Gastrocnemius medialis (tissue), 4 donors: ENCODE measurements at regions not wholly inside any gene's neighbourhood (a gene's known extent, or its start where the extent isn't known, plus 50 kb on each side); places are given as distances from the start of the nearest gene placed in this dataset.

ENCODE experiments used
- ATAC-seq, 2 donors: fragments of 150-250 bp; one replicate each; pipeline ENCODE4 v1.9.1; 2016
- DNase-seq, 2 donors: peaks; one replicate each; pipeline ENCODE4 v3.0.0-alpha.2; 2019
- H3K27ac ChIP-seq, 4 donors: fragments of 200-600 bp; sonication (generic); 1 replicate in 1 of 4; 2 replicates in 3 of 4; pipeline ENCODE4 v1.5.1; 2016 to 2018; ENCODE audit warnings: mild to moderate bottlenecking in 2 of 4, moderate library complexity in 1 of 4
- H3K27me3 ChIP-seq, 3 donors: fragments of 200-600 bp; sonication (generic) in 2 of 3; 1 replicate in 1 of 3; 2 replicates in 2 of 3; pipeline versions ENCODE4 v1.5.1 to v1.6.0; 2016 to 2019; ENCODE audit warnings: mild to moderate bottlenecking in 1 of 3, moderate library complexity in 1 of 3
- H3K36me3 ChIP-seq, 2 donors: fragments of 200-600 bp; sonication (generic) in 1 of 2; one replicate each; pipeline ENCODE4 v1.5.1; 2017 to 2018
- H3K4me1 ChIP-seq, 2 donors: fragments of 200-600 bp; sonication (generic) in 1 of 2; one replicate each; pipeline ENCODE4 v1.5.1; 2016 to 2017; ENCODE audit warnings: mild to moderate bottlenecking in 2 of 2
- H3K4me3 ChIP-seq, 4 donors: fragments of 200-600 bp; sonication (generic) in 3 of 4; 1 replicate in 1 of 4; 2 replicates in 3 of 4; pipeline ENCODE4 v1.5.1; 2016 to 2019; ENCODE audit warnings: mild to moderate bottlenecking in 2 of 4
- H3K9me3 ChIP-seq, 3 donors: fragments of 200-600 bp; sonication (generic) in 2 of 3; 1 replicate in 1 of 3; 2 replicates in 2 of 3; pipeline ENCODE4 v1.5.1; 2016 to 2019
- CTCF ChIP-seq, 5 experiments: fragments of 450-650 bp in 3 of 5; fragments of 200-600 bp in 2 of 5; sonication (generic) in 2 of 5; IDR thresholded peaks in 4 of 5; conservative IDR thresholded peaks in 1 of 5; 1 replicate in 4 of 5; 2 replicates in 1 of 5; pipeline ENCODE4 v1.5.1; 2016 to 2019; ENCODE audit warnings: antibody characterized with exemption in 5 of 5, mild to moderate bottlenecking in 3 of 5, moderate library complexity in 3 of 5
- POLR2A ChIP-seq, 2 donors: fragments of 450-650 bp; IDR thresholded peaks; one replicate each; pipeline ENCODE4 v1.6.1; 2017; ENCODE audit warnings: antibody characterized with exemption in 2 of 2, mild to moderate bottlenecking in 2 of 2, moderate library complexity in 2 of 2
- in situ Hi-C, 4 donors: fragments of 200-750 bp; cut with MboI; loops; one replicate each; pipeline versions ENCODE4 v1.15.0 to v1.8.0; 2017; ENCODE audit warnings: low sequenced_read_pairs in 4 of 4
- intact Hi-C: fragments of 100-400 bp; cut with DNase I; formaldehyde crosslinking; loops from one replicate; pipeline ENCODE4 v1.15.1; 2023; ENCODE audit warnings: low total_unique reads

- no peak for ATAC-seq
- intact Hi-C loops, result no loop called here
- in situ Hi-C loops, result no loop called here
Measured at GRCh38 chr13:78820541-78820940, 161.6 kb upstream of the OBI1 start.

GRCh38 chr13:78816592-78816991 is 157.6 kb upstream of the OBI1 start:
- Histone ChIP-seq H3K27ac (no peak overlapping the region), H3K4me3 (no peak overlapping the region), H3K36me3 (no peaks in the 10 kb centered on the region), H3K4me1 (no peaks in the 10 kb centered on the region), H3K27me3 (no peaks in the 10 kb centered on the region), H3K9me3 (no peaks in the 10 kb centered on the region)
- ATAC-seq, result no peak
- TF ChIP-seq CTCF (IDR thresholded peaks at IDR 0.05 in 4 of 5, conservative IDR thresholded peaks at IDR 0.05 in 1 of 5), result no peak
- TF ChIP-seq POLR2A (IDR thresholded peaks at IDR 0.05), result no peak
- in situ Hi-C loops, result no loop called here
- intact Hi-C loops, result no loop called here
- DNase-seq, result no peak

More at GRCh38 chr13:78820541-78820940, 161.6 kb upstream of the OBI1 start:
- Histone ChIP-seq H3K9me3 (no peaks in the 10 kb centered on the region), H3K4me1 (no peaks in the 10 kb centered on the region), H3K36me3 (no peaks in the 10 kb centered on the region), H3K27ac (no peak overlapping the region), H3K27me3 (no peaks in the 10 kb centered on the region), H3K4me3 (no peak overlapping the region)
- no peak for DNase-seq
- TF ChIP-seq CTCF (IDR thresholded peaks at IDR 0.05 in 4 of 5, conservative IDR thresholded peaks at IDR 0.05 in 1 of 5) (no peak), POLR2A (IDR thresholded peaks at IDR 0.05) (no peak)

- no peaks in the 10 kb centered on the region for H3K27me3 ChIP-seq
- H3K27ac ChIP-seq, result no peak overlapping the region
- in situ Hi-C loops (no loop called here), intact Hi-C loops (no loop called here)
- H3K4me1 ChIP-seq, result no peaks in the 10 kb centered on the region
- H3K4me3 ChIP-seq, result no peak overlapping the region
- H3K36me3 ChIP-seq, result no peaks in the 10 kb centered on the region
- TF ChIP-seq POLR2A (IDR thresholded peaks at IDR 0.05) (no peak), CTCF (IDR thresholded peaks at IDR 0.05 in 4 of 5, conservative IDR thresholded peaks at IDR 0.05 in 1 of 5) (no peak)
- no peaks in the 10 kb centered on the region for H3K9me3 ChIP-seq
- ATAC-seq, result no peak
- no peak for DNase-seq
Measured at GRCh38 chr13:78816154-78816553, 157.2 kb upstream of the OBI1 start.

- Histone ChIP-seq H3K27me3 (no peaks in the 10 kb centered on the region), H3K36me3 (no peaks in the 10 kb centered on the region), H3K27ac (no peak overlapping the region), H3K4me1 (no peaks in the 10 kb centered on the region), H3K9me3 (no peaks in the 10 kb centered on the region), H3K4me3 (no peak overlapping the region)
- TF ChIP-seq POLR2A (IDR thresholded peaks at IDR 0.05), result no peak
- TF ChIP-seq CTCF (IDR thresholded peaks at IDR 0.05 in 4 of 5, conservative IDR thresholded peaks at IDR 0.05 in 1 of 5), result no peak
- ATAC-seq (no peak), DNase-seq (no peak)
- intact Hi-C loops, result no loop called here
- in situ Hi-C loops, result no loop called here
Measured at GRCh38 chr13:78806457-78806856, 147.5 kb upstream of the OBI1 start.

GRCh38 chr13:78802912-78803311 is 144.0 kb upstream of the OBI1 start:
- TF ChIP-seq CTCF (IDR thresholded peaks at IDR 0.05 in 4 of 5, conservative IDR thresholded peaks at IDR 0.05 in 1 of 5), result no peak
- TF ChIP-seq POLR2A (IDR thresholded peaks at IDR 0.05), result no peak
- ATAC-seq (no peak), DNase-seq (no peak)
- Histone ChIP-seq H3K27ac (no peak overlapping the region), H3K27me3 (no peaks in the 10 kb centered on the region), H3K36me3 (no peaks in the 10 kb centered on the region), H3K4me3 (no peak overlapping the region), H3K4me1 (no peaks in the 10 kb centered on the region), H3K9me3 (no peaks in the 10 kb centered on the region)
- intact Hi-C loops (no loop called here), in situ Hi-C loops (no loop called here)
